Prostate gland (tissue), 2 donors: ENCODE measurements at regions not wholly inside any gene's neighbourhood (a gene's known extent, or its start where the extent isn't known, plus 50 kb on each side); places are given as distances from the start of the nearest gene placed in this dataset.

Experiments
- DNase-seq: peaks from one replicate; pipeline ENCODE4 v3.0.0-alpha.2; 2019; ENCODE audit warnings: low spot score
- H3K27ac ChIP-seq, 2 donors: fragments of 200-600 bp; sonication (generic); 2 replicates each; pipeline ENCODE4 v1.5.1; 2017 to 2019
- H3K27me3 ChIP-seq: fragments of 200-600 bp; sonication (generic); replicated peaks from 2 replicates; pipeline ENCODE4 v1.5.1; 2019; ENCODE audit not compliant: insufficient read depth
- H3K36me3 ChIP-seq, 2 donors: fragments of 200-600 bp; sonication (generic); 1 replicate in 1 of 2; 2 replicates in 1 of 2; pipeline versions ENCODE4 v1.5.1 to v1.8.1; 2017 to 2019
- H3K4me1 ChIP-seq: fragments of 200-600 bp; sonication (generic); replicated peaks from 2 replicates; pipeline ENCODE4 v1.5.1; 2019
- H3K4me3 ChIP-seq, 2 donors: fragments of 200-600 bp; sonication (generic); 2 replicates each; pipeline ENCODE4 v1.5.1; 2017 to 2019
- H3K9me3 ChIP-seq: fragments of 200-600 bp; sonication (generic); 2 replicates; pipeline ENCODE4 v1.5.1; 2017
- POLR2A ChIP-seq: fragments of 450-650 bp; IDR thresholded peaks from one replicate; pipeline ENCODE4 v1.6.1; 2016; ENCODE audit warnings: antibody characterized with exemption, mild to moderate bottlenecking
- POLR2AphosphoS5 ChIP-seq: sonication (generic); formaldehyde crosslinking; IDR thresholded peaks from one replicate; pipeline ENCODE4 v1.6.1; 2017; ENCODE audit warnings: antibody characterized with exemption
- WGBS: methylation state at CpG from one replicate; pipeline ENCODE4 v1.1.5; 2018; 5-methylcytosine and 5-hydroxymethylcytosine counted together
- intact Hi-C: fragments of 100-400 bp; cut with DNase I; formaldehyde crosslinking; loops from one replicate; pipeline ENCODE4 v1.14.2; 2022
- TF ChIP-seq, protein P1 (sequence below), 4 experiments: fragments of 200-600 bp in 2 of 4; fragments of 450-650 bp in 2 of 4; sonication (generic) in 2 of 4; IDR thresholded peaks; 1 replicate in 3 of 4; 2 replicates in 1 of 4; pipeline ENCODE4 v1.5.1; 2016 to 2019; ENCODE audit warnings: antibody characterized with exemption in 4 of 4, mild to moderate bottlenecking in 2 of 4, moderate library complexity in 2 of 4

DNA sequence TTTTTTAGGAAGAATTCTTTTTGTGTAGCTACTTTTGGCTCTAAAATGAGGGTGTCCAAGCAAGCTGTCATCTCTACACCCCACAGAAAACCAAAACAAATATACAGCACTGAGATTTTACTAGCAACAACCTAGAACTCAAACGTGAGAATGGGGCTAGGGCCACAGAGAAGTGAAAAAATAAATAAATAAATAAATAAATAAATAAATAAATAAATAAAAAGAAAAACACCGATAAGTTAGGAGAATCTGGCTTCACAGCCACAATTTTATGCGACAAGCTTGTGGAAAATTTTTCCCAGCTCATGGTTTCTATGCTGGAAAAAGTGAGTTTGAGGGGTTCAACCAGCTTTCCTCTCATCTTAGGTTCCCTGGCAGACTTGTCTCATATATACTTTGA, 324.6 kb upstream of the TACR3 start:
- 69% methylated on average over 3 of the region's 3 CpGs for WGBS
- Histone ChIP-seq H3K4me1 (no peaks in the 10 kb centered on the region), H3K27me3 (no peaks in the 10 kb centered on the region), H3K9me3 (no peaks in the 10 kb centered on the region), H3K36me3 (no peaks in the 10 kb centered on the region), H3K4me3 (no peak overlapping the region), H3K27ac (no peak overlapping the region)
- no peak for DNase-seq
- intact Hi-C loops = no loop called here
- no peak for TF ChIP-seq POLR2A
- TF ChIP-seq POLR2AphosphoS5 = no peak
- TF ChIP-seq, protein P1, sequence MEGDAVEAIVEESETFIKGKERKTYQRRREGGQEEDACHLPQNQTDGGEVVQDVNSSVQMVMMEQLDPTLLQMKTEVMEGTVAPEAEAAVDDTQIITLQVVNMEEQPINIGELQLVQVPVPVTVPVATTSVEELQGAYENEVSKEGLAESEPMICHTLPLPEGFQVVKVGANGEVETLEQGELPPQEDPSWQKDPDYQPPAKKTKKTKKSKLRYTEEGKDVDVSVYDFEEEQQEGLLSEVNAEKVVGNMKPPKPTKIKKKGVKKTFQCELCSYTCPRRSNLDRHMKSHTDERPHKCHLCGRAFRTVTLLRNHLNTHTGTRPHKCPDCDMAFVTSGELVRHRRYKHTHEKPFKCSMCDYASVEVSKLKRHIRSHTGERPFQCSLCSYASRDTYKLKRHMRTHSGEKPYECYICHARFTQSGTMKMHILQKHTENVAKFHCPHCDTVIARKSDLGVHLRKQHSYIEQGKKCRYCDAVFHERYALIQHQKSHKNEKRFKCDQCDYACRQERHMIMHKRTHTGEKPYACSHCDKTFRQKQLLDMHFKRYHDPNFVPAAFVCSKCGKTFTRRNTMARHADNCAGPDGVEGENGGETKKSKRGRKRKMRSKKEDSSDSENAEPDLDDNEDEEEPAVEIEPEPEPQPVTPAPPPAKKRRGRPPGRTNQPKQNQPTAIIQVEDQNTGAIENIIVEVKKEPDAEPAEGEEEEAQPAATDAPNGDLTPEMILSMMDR (IDR thresholded peaks at IDR 0.05) = no peak

DNA sequence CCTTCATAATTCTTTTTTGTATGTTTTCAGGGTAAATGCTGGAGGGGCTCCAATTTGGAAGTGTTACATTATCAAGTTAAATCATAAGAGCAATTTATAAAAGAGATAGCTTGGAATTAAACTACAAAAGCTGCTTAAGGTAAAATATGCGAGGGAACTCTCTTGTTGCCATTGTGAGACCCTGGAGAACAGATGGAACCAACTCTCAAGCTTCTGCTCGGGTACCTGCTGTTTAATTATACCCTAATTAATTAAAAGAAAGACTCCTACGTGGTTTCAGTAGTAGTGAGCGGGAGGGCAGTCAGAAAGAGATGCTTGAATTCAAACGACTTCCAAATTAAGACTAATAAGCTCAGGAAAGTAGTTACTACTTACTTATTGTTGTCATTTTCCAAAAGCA, 313.1 kb upstream of the TACR3 start:
- no peak for TF ChIP-seq POLR2A
- TF ChIP-seq, protein P1 (IDR thresholded peaks at IDR 0.05) = no peak
- Histone ChIP-seq H3K4me1 (no peaks in the 10 kb centered on the region), H3K9me3 (no peaks in the 10 kb centered on the region), H3K27me3 (no peaks in the 10 kb centered on the region), H3K4me3 (no peak overlapping the region), H3K36me3 (no peaks in the 10 kb centered on the region), H3K27ac (no peak overlapping the region)
- no peak for DNase-seq
- intact Hi-C loops = no loop called here
- 64% methylated on average over 5 of the region's 5 CpGs for WGBS

DNA sequence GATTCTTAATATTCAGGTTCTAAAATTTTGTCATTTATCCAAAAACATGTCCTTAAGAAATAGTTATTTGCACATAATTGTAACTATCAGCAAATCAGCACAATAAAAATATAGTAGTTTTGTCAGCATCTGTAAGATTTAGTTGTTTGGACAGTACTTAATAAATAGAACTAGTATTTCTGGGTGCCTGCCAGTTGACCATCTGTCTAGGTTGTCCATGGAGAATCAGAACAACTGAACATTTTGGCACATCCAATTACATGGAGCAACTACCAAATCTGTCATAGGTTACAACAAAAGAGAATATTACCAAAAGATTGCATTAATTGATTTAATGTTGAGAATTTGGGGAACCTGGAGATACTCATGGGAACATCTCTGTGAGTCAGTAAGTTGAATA, 305.5 kb upstream of the TACR3 start:
- no peak for DNase-seq
- no peaks in the 10 kb centered on the region for H3K4me1 ChIP-seq
- no peaks in the 10 kb centered on the region for H3K36me3 ChIP-seq
- intact Hi-C loops = no loop called here
- H3K27ac ChIP-seq = no peak overlapping the region
- no peaks in the 10 kb centered on the region for H3K9me3 ChIP-seq
- no peak overlapping the region for H3K4me3 ChIP-seq
- no peaks in the 10 kb centered on the region for H3K27me3 ChIP-seq
- TF ChIP-seq POLR2A (no peak), POLR2AphosphoS5 (no peak)
- TF ChIP-seq, protein P1 (IDR thresholded peaks at IDR 0.05) = no peak

DNA sequence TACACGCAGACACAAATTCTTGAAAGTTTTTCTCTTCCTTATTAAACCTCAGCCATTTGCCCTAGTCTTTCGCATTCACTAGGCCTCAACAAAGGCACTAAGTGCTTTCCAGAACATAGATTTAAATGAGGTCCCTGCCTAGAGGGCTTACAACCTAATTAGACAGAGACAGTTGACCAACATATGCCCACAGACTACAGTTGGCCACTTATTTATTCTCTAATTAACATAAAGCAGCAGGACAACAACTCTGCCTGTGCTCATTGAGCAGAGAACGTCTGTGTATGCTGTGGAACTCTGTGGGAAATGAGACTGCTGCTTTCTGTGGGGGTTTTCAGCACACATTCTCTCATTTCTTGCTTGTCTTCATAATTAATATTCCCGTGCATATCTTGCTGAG, 303.0 kb upstream of the TACR3 start:
- no peaks in the 10 kb centered on the region for H3K4me1 ChIP-seq
- H3K36me3 ChIP-seq = no peaks in the 10 kb centered on the region
- no peak for DNase-seq
- intact Hi-C loops = no loop called here
- no peak overlapping the region for H3K4me3 ChIP-seq
- no peak overlapping the region for H3K27ac ChIP-seq
- WGBS = 82% methylated on average over 4 of the region's 4 CpGs
- no peaks in the 10 kb centered on the region for H3K27me3 ChIP-seq
- no peaks in the 10 kb centered on the region for H3K9me3 ChIP-seq
- TF ChIP-seq POLR2A (no peak), POLR2AphosphoS5 (no peak)
- TF ChIP-seq, protein P1 (IDR thresholded peaks at IDR 0.05) = no peak

DNA sequence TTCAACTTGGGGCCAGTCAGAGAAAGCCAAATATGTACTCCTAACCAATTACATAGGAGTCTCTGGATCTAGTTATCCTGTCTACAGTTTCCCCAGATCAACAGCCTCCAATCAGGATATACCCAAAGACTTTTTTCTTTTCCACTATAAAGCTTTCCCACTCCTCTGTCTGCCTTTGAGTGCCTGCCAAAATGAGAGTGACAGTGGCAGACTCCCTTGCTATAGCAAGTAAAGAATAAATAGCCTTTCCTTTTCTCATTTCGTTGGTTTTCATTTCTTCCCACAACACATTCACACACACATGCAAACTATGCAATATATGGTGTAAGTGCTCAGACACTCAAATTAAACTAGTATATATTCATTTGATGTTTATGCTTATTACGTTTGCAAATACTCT, 302.4 kb upstream of the TACR3 start:
- 67% methylated on average over 2 of the region's 2 CpGs for WGBS

More for the DNA sequence above, 302.4 kb upstream of the TACR3 start:
- Histone ChIP-seq H3K27me3 (no peaks in the 10 kb centered on the region), H3K4me1 (no peaks in the 10 kb centered on the region), H3K36me3 (no peaks in the 10 kb centered on the region), H3K4me3 (no peak overlapping the region), H3K9me3 (no peaks in the 10 kb centered on the region), H3K27ac (no peak overlapping the region)
- TF ChIP-seq, protein P1 (IDR thresholded peaks at IDR 0.05) = no peak
- no peak for TF ChIP-seq POLR2A
- TF ChIP-seq POLR2AphosphoS5 = no peak
- intact Hi-C loops = no loop called here
- DNase-seq = no peak
